Keratinocyte (primary cell): ENCODE measurements at regions not wholly inside any gene's neighbourhood (a gene's known extent, or its start where the extent isn't known, plus 50 kb on each side); places are given as distances from the start of the nearest gene placed in this dataset.

Source experiments
- CTCF ChIP-seq, 3 experiments: IDR thresholded peaks in 1 of 3; conservative IDR thresholded peaks in 1 of 3; optimal IDR thresholded peaks in 1 of 3; 2 replicates in 2 of 3; 3 replicates in 1 of 3; pipeline versions ENCODE3 to v1.5.1; 2011; ENCODE audit warnings: low read length in 3 of 3, mild to moderate bottlenecking in 3 of 3, moderate library complexity in 2 of 3, control low read depth in 1 of 3, inconsistent platforms in 1 of 3; ENCODE audit not compliant: insufficient read depth in 2 of 3; ENCODE audit errors: extremely low read depth in 1 of 3
- EZH2 ChIP-seq: IDR thresholded peaks from one replicate; pipeline ENCODE4 v1.6.1; 2012; ENCODE audit warnings: inconsistent platforms, mild to moderate bottlenecking, low read length, moderate library complexity

GRCh38 chr13:73536865-73537264, 478.1 kb downstream of the KLF5 start:
- no peak for TF ChIP-seq CTCF (optimal IDR thresholded peaks at IDR 0.05 in 1 of 3, IDR thresholded peaks at IDR 0.05 in 1 of 3, conservative IDR thresholded peaks at IDR 0.05 in 1 of 3; ENCODE audit: extremely low read depth in 1 of 3, insufficient read depth in 2 of 3, low read length in 3 of 3)
- TF ChIP-seq EZH2, result no peak
